GM23338 (cell line): ENCODE measurements at regions not wholly inside any gene's neighbourhood (a gene's known extent, or its start where the extent isn't known, plus 50 kb on each side); places are given as distances from the start of the nearest gene placed in this dataset.

Experiments
- ATAC-seq: fragments of 200-7000 bp; cut with Tn5 transposase; 3 replicates; pipeline ENCODE4 v1.9.1; 2020
- DNase-seq: peaks from one replicate; pipeline ENCODE4 v3.0.0-alpha.2; 2015; ENCODE audit warnings: low spot score
- H2AFZ ChIP-seq: fragments of 200-600 bp; sonication (generic); 2 replicates; pipeline ENCODE4 v1.8.0; 2016; ENCODE audit warnings: antibody characterized with exemption, mild to moderate bottlenecking, moderate library complexity
- H3F3A ChIP-seq: fragments of 200-600 bp; sonication (generic); replicated peaks from 2 replicates; pipeline ENCODE4 v1.8.0; 2017; ENCODE audit warnings: antibody characterized with exemption, mixed run types, low read depth
- H3K27ac ChIP-seq: fragments of 200-600 bp; sonication (generic); 2 replicates; pipeline ENCODE4 v1.6.1; 2016; ENCODE audit warnings: low read depth
- H3K27me3 ChIP-seq: fragments of 200-600 bp; sonication (generic); 2 replicates; pipeline ENCODE4 v1.8.0; 2016; ENCODE audit warnings: mild to moderate bottlenecking, mixed run types, moderate library complexity; ENCODE audit not compliant: insufficient read depth
- H3K36me3 ChIP-seq: fragments of 200-600 bp; sonication (generic); 2 replicates; pipeline ENCODE4 v1.8.0; 2016; ENCODE audit warnings: mild to moderate bottlenecking; ENCODE audit not compliant: insufficient read depth
- H3K4me1 ChIP-seq: fragments of 200-600 bp; sonication (generic); 2 replicates; pipeline ENCODE4 v1.8.0; 2016; ENCODE audit warnings: mild to moderate bottlenecking, moderate library complexity; ENCODE audit not compliant: insufficient read depth
- H3K4me2 ChIP-seq: fragments of 200-600 bp; sonication (generic); 2 replicates; pipeline ENCODE4 v1.7.1; 2017; ENCODE audit warnings: mixed run types
- H3K4me3 ChIP-seq: fragments of 200-600 bp; sonication (generic); 2 replicates; pipeline ENCODE4 v1.6.1; 2016; ENCODE audit warnings: mixed run types
- H3K79me2 ChIP-seq: fragments of 200-600 bp; sonication (generic); replicated peaks from 2 replicates; pipeline ENCODE4 v1.8.0; 2017; ENCODE audit warnings: mild to moderate bottlenecking; ENCODE audit not compliant: insufficient read depth
- H3K9me2 ChIP-seq: fragments of 200-600 bp; sonication (generic); 2 replicates; pipeline ENCODE4 v1.8.0; 2017; ENCODE audit not compliant: insufficient read depth
- H4K20me1 ChIP-seq: fragments of 200-600 bp; sonication (generic); replicated peaks from 2 replicates; pipeline ENCODE4 v1.8.0; 2017; ENCODE audit warnings: mild to moderate bottlenecking; ENCODE audit not compliant: insufficient read depth
- H3K27ac Mint-ChIP-seq: 2 replicates; pipeline ENCODE4 v1.8.0; 2020; ENCODE audit warnings: inconsistent platforms, mild to moderate bottlenecking, moderate library complexity, mixed read lengths
- H3K27me3 Mint-ChIP-seq: 3 replicates; pipeline ENCODE4 v1.8.0; 2022; ENCODE audit warnings: low read depth, mild to moderate bottlenecking, moderate library complexity, mixed read lengths, inconsistent platforms; ENCODE audit not compliant: insufficient read depth, poor library complexity
- H3K36me3 Mint-ChIP-seq: 3 replicates; pipeline ENCODE4 v1.8.0; 2021; ENCODE audit warnings: low read depth, mild to moderate bottlenecking, inconsistent platforms, moderate library complexity, mixed read lengths
- H3K4me1 Mint-ChIP-seq: 3 replicates; pipeline ENCODE4 v1.8.0; 2020; ENCODE audit warnings: mild to moderate bottlenecking, inconsistent platforms, mixed read lengths
- H3K4me3 Mint-ChIP-seq: 3 replicates; pipeline ENCODE4 v1.8.0; 2021; ENCODE audit warnings: moderate library complexity, mild to moderate bottlenecking, inconsistent platforms, mixed read lengths
- H3K9me3 Mint-ChIP-seq: 3 replicates; pipeline ENCODE4 v1.8.0; 2020; ENCODE audit warnings: moderate library complexity, mild to moderate bottlenecking, inconsistent platforms, mixed read lengths
- CREB1 ChIP-seq: fragments of 250-450 bp; sonication (Bioruptor Pico); IDR thresholded peaks from 2 replicates; pipeline ENCODE4 v1.5.0; 2020; ENCODE audit warnings: low read depth, mild to moderate bottlenecking, moderate library complexity
- ETS1 ChIP-seq: IDR thresholded peaks from 2 replicates; pipeline ENCODE4 v1.6.1; 2016; ENCODE audit warnings: antibody characterized with exemption
- EZH2 ChIP-seq: fragments of 200-600 bp; sonication (generic); IDR thresholded peaks from one replicate; pipeline ENCODE4 v1.8.0; 2017; ENCODE audit warnings: antibody characterized with exemption, mild to moderate bottlenecking, low read depth; ENCODE audit not compliant: unreplicated experiment
- EZH2phosphoT487 ChIP-seq: fragments of 200-600 bp; sonication (generic); IDR thresholded peaks from one replicate; pipeline ENCODE4 v1.8.1; 2018; ENCODE audit warnings: antibody characterized with exemption; ENCODE audit not compliant: unreplicated experiment
- JUNB ChIP-seq: IDR thresholded peaks from one replicate; pipeline ENCODE4 v1.6.1; 2016; ENCODE audit warnings: antibody characterized with exemption; ENCODE audit not compliant: unreplicated experiment
- NANOG ChIP-seq: IDR thresholded peaks from 2 replicates; pipeline ENCODE4 v1.6.1; 2016; ENCODE audit warnings: antibody characterized with exemption, borderline replicate concordance
- REST ChIP-seq: IDR thresholded peaks from one replicate; pipeline ENCODE4 v1.6.1; 2018; ENCODE audit warnings: antibody characterized with exemption; ENCODE audit not compliant: unreplicated experiment
- ZNF114 ChIP-seq: fragments of 250-450 bp; sonication (Bioruptor Pico); IDR thresholded peaks from 2 replicates; pipeline ENCODE4 v1.5.0; 2020; ENCODE audit warnings: mild to moderate bottlenecking, moderate library complexity
- ZNF331 ChIP-seq: fragments of 250-450 bp; sonication (Bioruptor Pico); IDR thresholded peaks from 2 replicates; pipeline ENCODE4 v1.5.0; 2020; ENCODE audit warnings: low read depth, mild to moderate bottlenecking, moderate library complexity
- ZNF462 ChIP-seq: fragments of 250-450 bp; sonication (Bioruptor Pico); IDR thresholded peaks from 2 replicates; pipeline ENCODE4 v1.5.0; 2020; ENCODE audit warnings: mild to moderate bottlenecking, moderate library complexity

- Histone ChIP-seq H3K4me2 (no peak overlapping the region), H3K79me2 (no peaks in the 10 kb centered on the region), H3F3A (no peaks in the 10 kb centered on the region), H3K36me3 (no peaks in the 10 kb centered on the region), H3K9me2 (no peaks in the 10 kb centered on the region), H2AFZ (no peak overlapping the region), H3K4me1 (no peaks in the 10 kb centered on the region), H4K20me1 (no peaks in the 10 kb centered on the region), H3K27ac (no peak overlapping the region), H3K4me3 (no peak overlapping the region), H3K27me3 (no peaks in the 10 kb centered on the region)
- H3K27me3 Mint-ChIP-seq, result peaks cover 2% of the 10 kb centered on the region
- ATAC-seq (no peak), DNase-seq (no peak)
- H3K27ac Mint-ChIP-seq, result no peak overlapping the region
- H3K9me3 Mint-ChIP-seq, result no peaks in the 10 kb centered on the region
- no peak for TF ChIP-seq ZNF114 (CRISPR knock-in tag)
- TF ChIP-seq NANOG, result no peak
- TF ChIP-seq CREB1, result no peak
- no peak for TF ChIP-seq ZNF462
- no peak for TF ChIP-seq EZH2
- no peak for TF ChIP-seq JUNB
- no peak for TF ChIP-seq ZNF331 (CRISPR knock-in tag)
- no peak for TF ChIP-seq REST
- no peak for TF ChIP-seq ETS1
- TF ChIP-seq EZH2phosphoT487, result no peak
- no peak overlapping the region for H3K4me3 Mint-ChIP-seq
- H3K4me1 Mint-ChIP-seq, result no peaks in the 10 kb centered on the region
- no peaks in the 10 kb centered on the region for H3K36me3 Mint-ChIP-seq
These were observed 194.3 kb downstream of the FIGN start for GRCh38 chr2:163541495-163541894.
